ENCODE measurements at regions not wholly inside any gene's neighbourhood (a gene's known extent, or its start where the extent isn't known, plus 50 kb on each side); places are given as distances from the start of the nearest gene placed in this dataset.

- H3K9me3 Mint-ChIP-seq = no peaks in the 10 kb centered on the region
- no peaks in the 10 kb centered on the region for H3K23me2 ChIP-seq (ENCODE audit: insufficient read length, low read depth, low read length, poor library complexity, severe bottlenecking)
- H3K27me3 Mint-ChIP-seq (ENCODE audit: low read depth) = no peaks in the 10 kb centered on the region
- no peaks in the 10 kb centered on the region for H3K79me2 ChIP-seq (ENCODE audit: insufficient read depth, low read length)
- H3K4me3 Mint-ChIP-seq = no peak overlapping the region
- H4K5ac ChIP-seq (ENCODE audit: insufficient read length, low read depth, low read length) = no peak overlapping the region
- H3K4me2 ChIP-seq (ENCODE audit: insufficient read depth, insufficient read length, low read length) = no peak overlapping the region
- no peak for DNase-seq
- H3T11ph ChIP-seq (ENCODE audit: low read length) = no peak overlapping the region
- no peak for TF ChIP-seq CTCF (conservative IDR thresholded peaks at IDR 0.05)
- H3K14ac ChIP-seq (ENCODE audit: insufficient read depth, low read length) = no peak overlapping the region
- no peak overlapping the region for H2BK20ac ChIP-seq (ENCODE audit: low read depth, low read length, poor library complexity, severe bottlenecking)
- peaks cover 10% of the 10 kb centered on the region in 2 experiments for H3K4me1 Mint-ChIP-seq
- H2BK120ac ChIP-seq (ENCODE audit: low read depth, low read length, poor library complexity, severe bottlenecking) = no peak overlapping the region
- no peak overlapping the region for H2BK5ac ChIP-seq (ENCODE audit: insufficient read length, low read length)
- no peak overlapping the region for H4K91ac ChIP-seq (ENCODE audit: insufficient read length, low read depth, low read length)
- no peaks in the 10 kb centered on the region for H3K36me3 Mint-ChIP-seq (ENCODE audit: insufficient read depth in 1 of 3, low read depth in 3 of 3)
- no peaks in the 10 kb centered on the region for H3K79me1 ChIP-seq (ENCODE audit: insufficient read depth, low read depth, low read length, poor library complexity, severe bottlenecking)
- no peaks in the 10 kb centered on the region for H3K9me3 ChIP-seq (ENCODE audit: control insufficient read depth, low read depth, low read length)
- no peak overlapping the region for H3K56ac ChIP-seq (ENCODE audit: insufficient read length, low read depth, low read length)
- H3K27ac Mint-ChIP-seq = no peak overlapping the region
- H2AK5ac ChIP-seq (ENCODE audit: insufficient read length, low read length) = no peak overlapping the region
- no peak overlapping the region for H3K4ac ChIP-seq (ENCODE audit: low read depth, low read length)
- H3K23ac ChIP-seq (ENCODE audit: insufficient read length, low read depth, low read length) = no peak overlapping the region
- H3K4me1 ChIP-seq (ENCODE audit: insufficient read depth, low read length) = peaks cover 3% of the 10 kb centered on the region; the same call in 1 of the 2 replicates
- no peaks in the 10 kb centered on the region for H3K27me3 ChIP-seq (ENCODE audit: insufficient read depth, low read length)
- H3K18ac ChIP-seq (ENCODE audit: insufficient read length, low read depth, low read length) = no peak overlapping the region
- no peak overlapping the region for H2BK15ac ChIP-seq (ENCODE audit: low read depth, low read length)
- no peak overlapping the region for H3K27ac ChIP-seq (ENCODE audit: insufficient read length, low read depth, low read length)
- no peak overlapping the region for H4K8ac ChIP-seq (replicated peaks; ENCODE audit: insufficient read length, low read depth, low read length)
- no peak overlapping the region for H2BK12ac ChIP-seq (ENCODE audit: insufficient read length, low read depth, low read length)
- no peak overlapping the region for H3K9ac ChIP-seq (ENCODE audit: extremely low read depth, insufficient read length, low read length)
- no CpG with 5 or more reads among the region's 6 CpGs for WGBS (ENCODE audit: extremely low coverage, insufficient read length, low lambda C conversion rate)
- H4K20me1 ChIP-seq (ENCODE audit: control insufficient read depth, insufficient read depth, insufficient read length) = no peaks in the 10 kb centered on the region
- H2AFZ ChIP-seq (ENCODE audit: low read length) = no peak overlapping the region
These were observed 100.0 kb upstream of the MAN1A1 start for GRCh38 chr6:119449331-119450156.

All from H9 (cell line).